HG03378 (cell line): ENCODE measurements at regions not wholly inside any gene's neighbourhood (a gene's known extent, or its start where the extent isn't known, plus 50 kb on each side); places are given as distances from the start of the nearest gene placed in this dataset.
"Not testable (repeated sequence)": the region's sequence is repeated elsewhere in the genome, so short reads cannot be mapped to it uniquely, and the experiment has no call there.

Experiments
- ATAC-seq: cut with Tn5 transposase; IDR thresholded peaks from one replicate; pipeline ENCODE4 v1.9.1; 2021; ENCODE audit warnings: mild to moderate bottlenecking, moderate library complexity; ENCODE audit not compliant: unreplicated experiment

- ATAC-seq = no peak
These were observed 787.2 kb downstream of the METTL4 start for GRCh38 chr18:1784113-1784512.

- ATAC-seq = not testable (repeated sequence)
These were observed 785.3 kb downstream of the METTL4 start for GRCh38 chr18:1785980-1786379.

GRCh38 chr18:1796636-1797035 is 774.7 kb downstream of the METTL4 start:
- ATAC-seq = no peak

- ATAC-seq = no peak
These were observed 774.1 kb downstream of the METTL4 start for GRCh38 chr18:1797235-1797634.

- ATAC-seq = no peak
These were observed 765.8 kb downstream of the METTL4 start for GRCh38 chr18:1805521-1805920.

- ATAC-seq = no peak
These were observed 764.3 kb downstream of the METTL4 start for GRCh38 chr18:1806884-1807615.

GRCh38 chr18:1811282-1811681 is 760.0 kb downstream of the METTL4 start:
- ATAC-seq = no peak

GRCh38 chr18:1825296-1825695 is 746.0 kb downstream of the METTL4 start:
- no peak for ATAC-seq

GRCh38 chr18:1840878-1841277 is 730.4 kb downstream of the METTL4 start:
- no peak for ATAC-seq

- ATAC-seq = no peak
These were observed 724.7 kb downstream of the METTL4 start for GRCh38 chr18:1846640-1847039.

GRCh38 chr18:1848716-1849115 is 722.6 kb downstream of the METTL4 start:
- ATAC-seq = no peak

GRCh38 chr18:1849386-1849785 is 721.9 kb downstream of the METTL4 start:
- no peak for ATAC-seq

- ATAC-seq = not testable (repeated sequence)
These were observed 714.0 kb downstream of the METTL4 start for GRCh38 chr18:1857281-1857680.

- no peak for ATAC-seq
These were observed 709.8 kb downstream of the METTL4 start for GRCh38 chr18:1861473-1861872.

GRCh38 chr18:1865869-1866268 is 705.4 kb downstream of the METTL4 start:
- ATAC-seq = no peak

GRCh38 chr18:1872274-1872673 is 699.0 kb downstream of the METTL4 start:
- no peak for ATAC-seq

GRCh38 chr18:1875219-1875618 is 696.1 kb downstream of the METTL4 start:
- ATAC-seq = no peak

- no peak for ATAC-seq
These were observed 686.7 kb downstream of the METTL4 start for GRCh38 chr18:1884623-1885022.

- no peak for ATAC-seq
These were observed 679.7 kb downstream of the METTL4 start for GRCh38 chr18:1891641-1892040.

- no peak for ATAC-seq
These were observed 679.1 kb downstream of the METTL4 start for GRCh38 chr18:1892191-1892590.

- ATAC-seq = no peak
These were observed 675.7 kb downstream of the METTL4 start for GRCh38 chr18:1895456-1896185.

GRCh38 chr18:1906421-1906820 is 664.9 kb downstream of the METTL4 start:
- no peak for ATAC-seq
